OCI-M1 (cell line): ENCODE measurements at regions not wholly inside any gene's neighbourhood (a gene's known extent, or its start where the extent isn't known, plus 50 kb on each side); places are given as distances from the start of the nearest gene placed in this dataset.
A peak's percentile ranks its signal among the peaks of the same experiment; 100 is the strongest.
"Not testable (repeated sequence)": the region's sequence is repeated elsewhere in the genome, so short reads cannot be mapped to it uniquely, and the experiment has no call there.

ENCODE experiments used
- DNase-seq: peaks from one replicate; lab custom pipeline; 2025; lab: John Stamatoyannopoulos, UW

- DNase-seq, result not testable (repeated sequence)
Measured at GRCh38 chrX:27156921-27157320, 306.2 kb downstream of the PPP4R3C start.

GRCh38 chrX:27136325-27136724, 326.8 kb downstream of the PPP4R3C start:
- DNase-seq, result no peak

GRCh38 chrX:27132862-27133261, 330.3 kb downstream of the PPP4R3C start:
- DNase-seq, result no peak

DNA sequence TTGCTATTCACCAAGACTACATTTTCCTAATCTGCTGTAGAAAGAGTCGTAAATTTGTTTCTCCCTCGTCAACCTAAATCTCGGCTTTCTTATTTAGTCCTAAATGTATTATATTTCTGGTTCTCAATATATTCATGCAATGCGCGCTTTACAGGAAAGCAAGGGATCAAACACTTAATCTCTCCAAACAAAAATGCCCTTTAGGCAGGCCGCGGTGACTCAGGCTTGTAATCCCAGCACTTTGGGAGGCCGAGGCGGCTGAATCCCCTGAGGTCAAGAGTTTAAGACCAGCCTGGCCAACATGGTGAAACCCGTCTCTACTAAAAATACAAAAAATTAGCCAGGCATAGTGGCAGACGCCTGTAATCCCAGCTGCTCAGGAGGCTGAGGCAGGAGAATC, 376.0 kb downstream of the PPP4R3C start:
- DNase-seq, result not testable (repeated sequence)

DNA sequence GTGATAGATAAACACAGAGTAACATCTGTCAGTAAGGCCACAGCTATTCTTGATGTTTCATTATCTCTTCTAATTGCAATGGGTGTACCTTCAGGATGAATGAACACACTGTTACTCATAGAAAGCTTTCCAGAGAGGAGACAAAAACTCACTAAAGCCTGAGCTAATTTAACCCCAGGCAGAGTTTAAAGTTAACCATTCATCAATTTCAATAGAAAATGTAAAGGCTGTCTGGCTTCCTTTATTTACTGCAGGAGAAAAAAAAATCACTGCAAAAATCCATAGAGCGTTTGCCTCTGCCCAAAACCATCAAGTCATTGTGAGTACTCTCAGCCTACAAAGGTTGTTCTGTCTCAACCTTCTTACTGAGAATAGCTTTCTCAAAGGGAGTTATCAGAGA, 376.9 kb downstream of the PPP4R3C start:
- DNase-seq, result no peak

DNA sequence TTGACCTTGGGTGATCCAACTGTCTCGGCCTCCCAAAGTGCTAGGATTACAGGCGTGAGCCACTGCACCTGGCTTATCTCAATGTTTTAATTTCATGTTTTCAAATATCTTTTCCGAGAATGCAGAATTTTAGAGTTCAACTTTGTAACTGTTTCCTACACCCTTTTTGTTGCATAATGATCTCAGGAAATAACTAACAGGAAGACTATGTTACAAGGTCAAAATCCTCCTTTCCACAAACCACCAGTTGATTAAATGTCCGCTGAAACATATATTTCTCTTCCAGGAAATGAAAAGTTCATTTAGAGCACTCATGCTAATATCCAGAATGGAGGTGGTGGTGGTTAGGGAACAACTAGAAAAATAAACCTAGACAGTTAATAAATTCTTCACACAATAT, 377.8 kb downstream of the PPP4R3C start:
- DNase-seq, result no peak

GRCh38 chrX:27078371-27078770, 384.8 kb downstream of the PPP4R3C start:
- DNase-seq, result no peak

GRCh38 chrX:27057883-27058282, 405.3 kb downstream of the PPP4R3C start:
- no peak for DNase-seq

- DNase-seq, result no peak
Measured at GRCh38 chrX:27039332-27039731, 423.8 kb downstream of the PPP4R3C start.

GRCh38 chrX:27008486-27008885, 454.7 kb downstream of the PPP4R3C start:
- no peak for DNase-seq

DNA sequence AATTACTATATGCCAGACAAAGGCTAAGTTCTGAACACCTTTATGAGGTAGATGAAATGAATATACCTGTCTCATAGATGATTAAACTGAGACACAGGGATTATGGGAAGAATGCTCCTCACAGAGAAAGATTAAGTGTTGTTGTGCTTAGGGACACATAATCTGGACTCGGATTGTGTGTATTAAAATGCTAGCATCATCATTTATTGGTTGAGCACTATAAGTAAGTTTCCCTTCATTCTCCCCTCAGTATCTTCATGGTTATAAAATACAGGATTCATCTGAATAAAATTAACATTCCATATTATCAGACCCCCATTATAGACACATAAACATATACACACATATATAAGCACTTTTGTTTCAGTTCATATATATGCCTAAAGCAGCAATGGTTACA, 463.5 kb downstream of the PPP4R3C start:
- DNase-seq, result no peak

DNA sequence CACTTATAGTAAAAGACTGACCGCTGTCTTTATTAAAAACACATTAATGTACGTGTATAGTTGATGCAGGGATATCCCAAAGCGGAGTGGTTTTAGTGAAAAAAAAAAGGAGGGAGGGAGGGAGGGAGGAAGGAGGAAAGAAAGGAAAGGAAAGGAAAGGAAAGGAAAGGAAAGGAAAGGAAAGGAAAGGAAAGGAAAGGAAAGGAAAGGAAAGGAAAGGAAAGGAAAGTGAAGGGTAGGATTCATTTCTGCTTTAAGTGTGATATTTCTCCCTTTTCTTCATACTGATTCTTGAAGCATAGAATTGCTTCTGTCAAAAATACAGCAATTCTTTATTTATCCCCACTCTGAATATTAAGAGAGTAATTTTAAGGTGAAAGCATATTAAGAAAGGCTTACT, 504.9 kb downstream of the PPP4R3C start:
- DNase-seq, result no peak

GRCh38 chrX:26954029-26954428, 509.1 kb downstream of the PPP4R3C start:
- DNase-seq, result no peak

- no peak for DNase-seq
Measured at GRCh38 chrX:26952213-26952612, 510.9 kb downstream of the PPP4R3C start.

DNA sequence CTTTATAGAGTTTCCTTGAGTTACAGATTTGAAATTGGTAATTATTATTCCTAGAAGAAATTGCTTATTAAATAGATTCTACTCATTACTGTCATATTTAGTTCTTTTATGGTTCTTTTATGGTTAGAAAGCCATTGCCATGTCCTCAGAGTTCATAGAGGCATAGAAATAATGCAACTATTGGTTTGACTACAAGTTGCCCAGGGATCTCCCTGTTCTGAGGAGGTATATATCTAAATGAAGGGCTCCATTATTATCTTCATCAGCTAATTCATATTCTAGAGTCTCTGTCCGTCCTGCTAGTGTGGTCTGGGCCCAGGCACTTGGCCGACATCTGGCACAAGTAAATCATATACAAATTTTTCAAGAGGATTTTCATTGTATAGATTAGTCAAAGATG, 535.7 kb downstream of the PPP4R3C start:
- DNase-seq, result no peak

DNA sequence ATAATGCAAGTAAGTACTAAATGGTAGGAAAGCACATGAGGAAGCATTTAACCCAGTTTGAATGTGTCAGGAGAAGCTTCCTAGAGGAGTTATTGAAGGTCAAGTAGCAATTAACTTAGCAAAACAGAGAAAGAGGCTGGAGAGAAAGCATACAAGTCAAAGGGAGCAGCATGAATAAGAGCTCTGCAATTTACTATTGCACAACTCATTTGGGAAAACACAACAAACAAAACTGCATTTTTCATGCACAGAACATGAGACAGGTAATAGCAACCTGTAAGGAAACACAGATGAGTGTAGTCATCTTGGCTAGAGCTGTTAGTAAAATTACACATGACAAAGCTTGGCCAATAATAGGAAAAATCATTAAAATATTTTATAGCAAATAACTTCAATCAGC, 538.1 kb downstream of the PPP4R3C start:
- no peak for DNase-seq

GRCh38 chrX:26922278-26922677, 540.9 kb downstream of the PPP4R3C start:
- no peak for DNase-seq

DNA sequence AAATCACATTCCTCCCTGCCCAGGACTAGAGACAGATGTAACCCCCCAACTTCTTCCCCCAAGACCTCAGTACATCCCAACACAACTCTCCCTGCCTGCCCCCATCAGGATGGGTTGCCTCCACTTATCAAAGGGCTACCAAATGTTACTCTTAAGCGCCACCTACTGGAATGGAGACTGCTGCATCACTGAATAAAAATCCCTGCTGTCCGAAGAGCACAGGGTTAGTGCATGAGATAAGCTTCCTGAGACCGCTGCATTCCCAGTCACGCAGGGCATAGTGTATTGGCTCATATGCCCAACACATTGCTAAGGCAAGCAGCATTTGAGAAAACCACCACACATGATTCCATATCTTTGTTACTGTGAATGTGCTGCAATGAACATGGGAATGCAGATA, 544.5 kb downstream of the PPP4R3C start:
- peak; percentile 82 for DNase-seq

DNA sequence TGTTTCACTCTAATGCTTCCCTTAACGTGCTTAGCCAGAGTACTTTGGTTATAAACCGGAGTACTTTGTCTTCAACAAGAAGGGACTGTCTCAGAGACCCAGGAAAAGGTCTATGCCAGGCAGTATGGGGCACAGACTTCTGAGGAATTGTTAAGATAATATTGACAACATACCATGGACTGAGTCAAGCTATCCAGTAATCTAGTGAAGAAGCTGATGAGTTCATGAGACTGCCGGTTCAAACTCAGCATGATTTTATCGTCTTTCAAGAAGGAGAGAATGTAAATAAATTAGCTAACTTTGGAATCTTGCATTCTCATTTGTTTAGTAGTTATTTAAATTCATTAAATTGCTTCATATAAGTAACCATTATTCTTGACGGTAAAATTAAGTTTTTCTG, 546.1 kb downstream of the PPP4R3C start:
- no peak for DNase-seq

GRCh38 chrX:26915064-26915463, 548.1 kb downstream of the PPP4R3C start:
- DNase-seq, result no peak

DNA sequence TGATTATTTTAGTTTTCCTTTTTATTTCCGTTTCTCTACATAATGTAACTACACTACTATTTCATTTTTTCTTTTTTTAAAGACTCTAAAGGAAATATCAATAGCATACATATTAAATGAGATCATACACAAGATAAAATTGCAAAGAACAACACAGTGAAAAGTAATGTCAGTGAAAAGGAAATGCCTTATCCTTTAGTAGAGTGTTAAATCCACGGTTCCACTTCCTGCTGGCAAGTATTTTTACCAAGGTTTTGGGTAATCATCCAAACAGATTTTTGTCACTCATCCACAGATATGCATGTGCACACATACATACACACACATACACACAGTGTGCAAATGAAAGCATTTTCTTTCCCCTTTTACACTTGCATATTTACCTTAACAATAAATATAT, 548.9 kb downstream of the PPP4R3C start:
- no peak for DNase-seq

DNA sequence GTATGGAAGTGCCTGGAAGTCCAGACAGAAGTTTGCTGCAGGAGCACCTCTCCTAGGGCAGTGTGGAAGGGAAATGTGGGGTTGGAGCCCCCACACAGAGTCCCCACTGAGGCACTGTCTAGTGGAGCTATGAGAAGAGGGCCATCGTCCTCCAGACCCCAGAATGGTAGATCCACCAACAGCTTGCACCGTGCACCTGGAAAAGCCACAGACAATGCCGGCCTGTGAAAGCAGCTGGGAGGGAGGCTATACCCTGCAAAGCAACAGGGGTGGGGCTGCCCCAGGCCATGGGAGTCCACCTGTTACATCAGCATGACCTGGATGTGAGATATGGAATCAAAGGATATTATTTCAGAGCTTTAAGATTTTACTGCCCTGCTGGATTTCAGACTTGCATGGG, 551.4 kb downstream of the PPP4R3C start:
- DNase-seq, result not testable (repeated sequence)

DNA sequence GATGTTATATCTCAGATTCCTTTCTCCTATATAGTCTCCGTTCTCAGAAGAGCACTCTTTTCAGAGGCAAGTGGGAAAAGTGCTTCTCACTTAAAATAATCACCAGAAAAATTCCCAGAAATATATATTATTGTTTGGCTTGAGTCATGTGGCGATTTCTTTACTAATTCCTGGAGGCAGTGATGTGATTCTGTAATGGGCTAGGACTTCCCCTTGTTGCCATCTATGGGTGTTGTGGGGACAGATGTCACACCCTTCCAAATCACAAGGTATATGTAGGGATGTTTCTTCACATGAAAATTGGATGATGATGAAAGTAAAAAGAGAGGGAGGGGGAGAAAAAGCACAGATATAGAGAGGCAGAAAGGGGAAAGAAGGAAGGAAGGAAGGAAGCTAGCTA, 553.4 kb downstream of the PPP4R3C start:
- DNase-seq, result no peak

- DNase-seq, result no peak
Measured at GRCh38 chrX:26908218-26908617, 554.9 kb downstream of the PPP4R3C start.

GRCh38 chrX:26889574-26889973, 573.6 kb downstream of the PPP4R3C start:
- peak; percentile 4 for DNase-seq
